ENCODE measurements at regions not wholly inside any gene's neighbourhood (a gene's known extent, or its start where the extent isn't known, plus 50 kb on each side); places are given as distances from the start of the nearest gene placed in this dataset.
"Not testable (repeated sequence)": the region's sequence is repeated elsewhere in the genome, so short reads cannot be mapped to it uniquely, and the experiment has no call there.

DNA sequence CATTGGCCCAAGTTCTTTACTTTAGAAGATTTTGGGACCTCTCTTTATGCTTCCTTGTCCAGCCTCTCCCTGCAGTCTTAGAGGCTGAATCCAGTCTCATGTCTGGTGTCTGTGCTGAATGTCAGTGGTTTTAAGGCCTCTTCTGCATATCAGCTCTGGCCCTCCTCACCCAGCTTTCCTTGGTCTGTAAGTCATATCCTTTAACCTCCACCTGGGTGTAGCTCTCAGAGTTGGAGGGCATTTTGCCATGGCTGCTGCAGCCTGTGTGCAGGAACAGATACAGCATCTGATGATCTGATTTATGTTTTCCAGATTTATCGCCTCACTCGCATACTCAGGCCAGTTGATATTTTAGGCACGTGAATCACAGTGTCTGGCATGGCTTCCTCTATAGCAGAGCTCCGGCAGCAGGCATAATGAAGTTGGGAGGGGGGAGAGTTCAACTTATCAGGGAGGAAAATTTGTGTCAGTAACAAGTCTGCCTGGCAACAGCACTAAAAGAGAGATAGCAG, 335.0 kb downstream of the PCNX1 start:
- no peak for DNase-seq

DNA sequence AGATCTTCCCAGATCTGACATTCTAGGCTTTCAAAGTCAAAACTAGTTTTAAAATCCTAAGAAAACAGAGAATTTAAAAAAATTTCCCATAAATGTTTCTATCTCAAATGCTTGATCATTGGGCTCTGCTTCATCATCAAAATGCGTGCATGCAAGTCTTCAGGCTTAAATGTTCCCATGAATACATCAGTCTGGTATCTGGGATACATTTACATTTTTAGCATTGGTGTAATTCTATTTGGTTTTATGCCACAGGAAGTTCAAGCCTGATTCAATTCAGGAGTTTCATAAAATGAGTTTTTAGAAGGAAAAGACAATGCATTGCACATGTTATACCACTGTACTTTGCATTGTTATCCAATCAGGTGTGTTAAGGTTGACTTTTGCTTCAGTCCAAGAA, 336.4 kb downstream of the PCNX1 start:
- no peak for DNase-seq

DNA sequence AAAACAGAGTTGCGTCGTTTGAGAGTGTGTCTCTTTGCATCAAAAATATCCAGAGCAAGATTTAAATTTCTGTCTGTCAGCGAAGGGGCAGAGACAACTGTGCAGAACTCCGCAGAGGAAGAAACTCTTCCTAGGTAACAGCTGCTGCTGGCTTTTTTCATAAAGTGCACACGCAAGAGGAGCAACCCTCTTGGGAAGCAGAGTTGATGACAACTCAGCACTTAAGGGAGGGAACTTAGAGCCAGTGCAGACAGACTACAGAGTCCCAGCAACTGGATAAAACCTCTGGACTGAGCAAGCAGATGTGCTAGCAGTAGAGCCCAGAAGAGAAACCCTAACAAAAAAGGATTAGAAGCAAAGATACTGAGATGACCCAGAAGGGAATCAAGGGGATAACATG, 337.1 kb downstream of the PCNX1 start:
- DNase-seq, result no peak

DNA sequence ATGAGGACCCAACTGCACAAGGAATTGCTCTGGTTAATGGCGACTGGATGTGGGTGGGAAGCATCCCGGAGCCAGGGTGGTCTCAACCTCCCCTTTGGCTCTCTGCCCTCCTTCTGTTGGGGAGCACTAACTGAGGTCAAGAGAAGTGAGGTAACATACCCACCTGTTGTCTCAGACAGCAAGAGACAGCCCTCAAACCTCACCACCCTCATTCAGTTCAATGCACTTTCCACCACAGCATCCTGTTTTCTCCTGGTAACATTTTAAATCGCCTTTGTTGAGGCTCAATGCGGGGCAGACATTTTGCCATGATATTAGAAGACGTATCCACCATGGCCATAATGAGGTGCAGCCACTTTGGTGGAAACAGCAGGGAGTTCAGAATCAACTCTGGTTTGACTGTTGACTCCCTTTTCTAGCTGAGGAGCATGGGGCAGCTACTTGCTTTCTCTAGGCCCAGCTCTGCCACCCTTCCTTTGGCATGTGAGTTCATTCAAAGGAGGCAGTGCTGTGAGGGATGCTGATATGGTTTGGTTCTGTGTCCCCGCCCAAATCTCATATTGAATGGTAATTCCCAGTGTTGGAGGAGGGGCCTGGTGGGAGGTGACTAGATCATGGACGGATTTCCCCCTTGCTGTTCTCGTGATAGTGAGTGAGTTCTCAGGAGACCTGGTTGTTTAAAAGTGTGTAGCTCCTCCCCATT, 338.6 kb downstream of the PCNX1 start:
- DNase-seq, result no peak

DNA sequence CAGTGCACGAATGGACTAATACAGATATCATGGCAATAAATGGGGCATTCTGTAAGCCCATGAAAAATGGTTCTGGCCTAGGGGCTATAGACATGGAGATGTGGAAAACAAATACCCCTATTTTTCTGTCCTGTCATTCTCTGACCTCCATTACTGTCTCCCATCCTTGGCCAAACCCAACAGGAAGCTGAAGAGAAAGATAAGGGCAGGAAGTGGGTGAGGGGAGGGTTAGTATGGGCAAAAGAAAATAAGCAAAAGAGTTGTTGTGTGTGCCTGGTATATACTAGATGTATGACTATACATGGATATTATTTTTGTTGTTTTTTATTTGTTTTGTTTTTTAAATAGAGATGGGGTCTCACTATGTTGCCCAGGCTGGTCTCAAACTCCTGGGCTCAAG, 339.3 kb downstream of the PCNX1 start:
- DNase-seq, result no peak

DNA sequence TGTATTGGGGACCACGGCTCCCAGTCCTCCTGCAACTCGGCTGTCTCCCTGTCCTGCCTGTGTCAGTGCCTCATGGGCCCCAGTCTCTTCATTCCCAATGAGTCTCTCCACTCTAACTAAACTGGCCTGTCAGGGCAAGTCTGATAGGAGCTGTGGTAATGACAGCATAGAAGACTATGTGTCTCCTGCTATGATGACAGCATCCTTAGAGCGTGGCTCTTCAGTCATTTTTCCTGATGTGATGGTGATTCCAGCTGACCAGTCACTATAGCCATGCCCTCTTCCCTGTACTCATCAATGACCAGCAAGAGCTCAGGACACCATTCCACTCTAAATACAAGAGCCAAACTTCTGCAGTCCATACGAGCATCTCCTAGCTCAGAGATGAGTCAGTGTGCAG, 339.8 kb downstream of the PCNX1 start:
- no peak for DNase-seq

DNA sequence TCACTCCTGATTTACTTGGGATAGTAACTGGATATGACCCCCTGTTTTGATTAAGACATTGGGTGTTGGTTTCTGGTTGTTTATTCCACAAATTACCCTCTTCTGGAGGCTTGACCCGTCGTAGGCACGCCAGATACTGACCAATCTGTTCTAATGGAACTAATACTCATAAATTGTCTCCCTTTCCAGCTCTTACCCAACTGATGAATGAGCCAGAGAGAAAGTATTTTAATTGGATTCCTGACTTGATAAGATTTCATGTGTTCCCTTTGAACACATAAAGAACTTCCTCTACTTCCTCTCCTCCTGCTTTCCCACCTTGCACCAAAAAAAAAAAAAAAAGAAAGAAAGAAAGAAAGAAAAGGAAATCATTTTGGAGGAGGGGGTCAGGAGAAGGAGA, 340.9 kb downstream of the PCNX1 start:
- DNase-seq, result no peak

DNA sequence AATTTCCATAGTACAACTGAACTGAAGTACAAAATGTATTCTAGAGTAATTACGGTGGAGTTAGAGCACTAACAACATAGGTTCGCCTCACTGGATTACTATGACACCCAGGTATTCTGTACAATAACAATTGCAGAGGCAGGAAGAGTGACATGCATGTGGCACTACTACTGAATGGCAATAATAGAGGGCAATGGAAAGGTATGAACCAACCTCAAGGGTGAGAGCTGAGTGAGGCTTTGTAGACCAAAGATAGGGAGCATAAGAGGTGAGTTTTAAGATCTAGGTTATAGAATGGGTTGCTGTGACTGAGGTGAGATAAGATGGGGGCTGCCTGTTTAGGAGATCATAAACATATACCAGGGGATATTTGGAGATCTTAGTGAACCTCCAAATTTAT, 343.1 kb downstream of the PCNX1 start:
- DNase-seq, result no peak

DNA sequence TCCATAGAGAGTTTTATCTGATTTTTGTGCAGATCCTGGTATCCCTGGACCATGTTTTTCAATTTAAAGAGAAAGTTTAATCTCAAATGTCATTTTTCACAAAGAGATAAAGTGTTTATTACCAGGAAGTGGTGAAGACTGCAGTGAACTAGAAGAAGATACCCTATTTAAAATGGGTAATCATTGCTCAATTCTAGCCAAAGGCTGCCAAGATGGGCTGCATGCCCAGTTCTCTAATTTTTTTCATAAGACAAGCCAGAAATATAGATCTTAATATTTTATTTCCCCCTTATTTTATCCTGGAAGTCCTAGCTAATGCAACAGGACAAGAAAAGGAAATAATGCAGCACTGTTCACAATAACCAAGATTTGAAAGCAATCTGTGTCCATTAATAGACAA, 343.5 kb downstream of the PCNX1 start:
- no peak for DNase-seq

DNA sequence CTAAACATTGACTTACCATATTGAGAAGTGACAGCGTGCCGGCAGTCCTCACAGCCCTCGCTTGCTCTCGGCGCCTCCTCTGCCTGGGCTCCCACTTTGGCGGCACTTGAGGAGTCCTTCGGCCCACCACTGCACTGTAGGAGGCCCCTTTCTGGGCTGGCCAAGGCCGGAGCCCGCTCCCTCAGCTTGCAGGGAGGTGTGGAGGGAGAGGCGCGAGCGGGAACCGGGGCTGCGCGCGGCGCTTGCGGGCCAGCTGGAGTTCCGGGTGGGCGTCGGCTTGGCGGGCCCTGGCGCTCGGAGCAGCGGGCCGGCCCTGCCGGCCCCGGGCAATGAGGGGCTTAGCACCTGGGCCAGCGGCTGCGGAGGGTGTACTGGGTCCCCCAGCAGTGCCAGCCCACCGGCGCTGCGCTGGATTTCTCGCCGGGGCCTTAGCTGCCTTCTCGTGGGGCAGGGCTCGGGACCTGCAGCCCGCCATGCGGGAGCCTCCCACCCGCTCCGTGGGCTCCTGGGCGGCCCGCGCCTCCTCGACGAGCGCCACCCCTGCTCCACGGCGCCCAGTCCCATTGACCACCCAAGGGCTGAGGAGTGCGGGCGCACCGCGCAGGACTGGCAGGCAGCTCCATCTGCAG, 346.9 kb downstream of the PCNX1 start:
- not testable (repeated sequence) for DNase-seq

DNA sequence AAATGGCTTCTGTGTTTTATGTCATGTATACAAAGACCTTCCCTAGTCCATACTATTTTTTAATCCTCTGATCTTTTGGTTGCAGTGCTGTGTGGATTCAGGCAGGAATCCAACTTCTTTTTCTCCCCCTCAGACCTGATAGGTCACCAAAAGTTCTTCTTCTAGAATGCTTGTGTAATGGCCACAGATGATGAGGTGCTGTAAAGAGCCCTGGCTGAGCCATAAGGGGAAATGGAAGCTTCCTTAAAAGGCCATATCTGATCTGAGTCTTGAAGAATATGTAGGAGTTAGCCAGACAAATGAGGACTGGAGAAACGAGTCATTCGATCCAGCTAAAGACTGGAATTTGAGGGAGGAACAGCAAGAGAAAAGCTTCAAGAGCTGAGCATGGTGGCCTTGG, 353.9 kb downstream of the PCNX1 start:
- no peak for DNase-seq

DNA sequence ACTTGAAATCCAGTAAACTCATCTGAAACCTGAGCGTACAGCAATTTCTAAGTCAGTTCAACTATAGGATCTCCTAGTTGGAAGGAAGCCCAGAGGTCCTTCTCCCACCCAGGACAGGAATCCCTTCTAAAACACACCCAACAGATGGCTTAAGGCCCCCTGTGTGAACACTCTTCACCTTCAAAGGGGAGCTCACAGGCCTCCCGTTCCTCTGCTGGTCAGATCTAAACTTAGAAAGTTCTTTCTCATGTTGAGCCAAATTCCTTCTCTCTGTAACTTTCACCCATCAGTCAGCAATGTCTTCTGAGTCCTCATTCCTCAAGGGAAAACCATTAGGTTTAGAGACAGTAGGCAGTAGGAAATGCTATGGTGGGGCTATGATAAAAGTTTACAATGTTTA, 355.2 kb downstream of the PCNX1 start:
- DNase-seq, result no peak

DNA sequence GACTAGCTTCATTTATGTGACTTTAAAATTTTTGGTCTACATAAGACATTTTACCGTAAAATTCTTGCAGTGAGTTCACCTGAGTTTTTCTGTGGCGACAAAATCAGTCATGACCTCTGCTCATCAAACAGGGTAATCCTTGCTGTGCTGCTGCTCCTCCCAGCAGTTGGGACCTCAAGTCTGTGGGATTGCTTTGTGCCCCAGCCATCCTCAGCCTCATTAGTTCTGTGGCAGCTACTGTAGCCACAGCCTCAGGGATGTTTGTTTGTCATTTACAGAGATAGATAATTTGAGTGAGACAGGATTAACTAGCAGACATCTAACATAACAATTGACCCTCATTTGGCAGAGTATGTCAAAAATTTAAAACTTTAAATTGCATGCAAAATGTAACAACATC, 357.0 kb downstream of the PCNX1 start:
- DNase-seq, result no peak

DNA sequence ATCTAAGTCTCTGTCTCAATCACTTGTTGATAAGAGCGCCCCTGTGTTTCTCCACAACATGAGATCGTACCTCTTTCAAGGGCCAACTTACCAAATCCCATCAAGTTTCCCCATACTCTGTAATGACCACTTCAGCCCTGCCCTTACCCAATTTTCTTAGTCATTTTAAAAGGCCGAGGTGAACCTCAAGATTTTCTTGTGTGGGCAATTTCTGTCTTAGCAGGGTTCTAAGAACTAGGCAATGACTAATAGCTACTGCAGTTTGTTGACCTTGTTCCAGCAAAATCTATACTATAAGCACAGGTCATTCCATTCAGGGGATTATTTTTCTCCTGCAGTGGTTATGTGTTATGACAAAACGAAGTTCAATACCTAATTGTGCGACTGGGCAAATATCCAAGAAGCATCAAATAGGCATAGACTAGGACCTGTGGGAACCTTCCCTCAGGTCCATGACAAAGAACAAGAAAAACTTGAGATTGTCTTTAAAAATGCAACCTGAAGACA, 359.8 kb downstream of the PCNX1 start:
- DNase-seq, result no peak

DNA sequence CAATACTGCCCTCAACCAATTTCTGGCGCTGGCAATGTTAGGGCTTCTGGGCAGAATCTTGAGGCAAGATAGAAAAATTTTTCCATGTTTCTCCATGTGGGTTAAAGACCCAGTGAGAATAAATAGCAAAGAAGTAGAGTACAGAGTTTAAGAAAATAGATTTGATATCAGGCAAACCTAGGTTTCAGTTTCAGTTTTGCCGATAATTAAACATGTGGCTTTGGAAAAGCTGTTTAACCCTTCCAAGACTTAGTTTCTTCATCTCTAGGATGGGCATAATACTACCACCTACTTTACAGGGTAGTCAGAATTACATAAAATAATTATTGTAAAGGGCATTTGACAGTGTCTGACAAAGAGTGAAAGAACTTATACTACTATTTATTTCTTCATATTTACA, 360.4 kb downstream of the PCNX1 start:
- no peak for DNase-seq

DNA sequence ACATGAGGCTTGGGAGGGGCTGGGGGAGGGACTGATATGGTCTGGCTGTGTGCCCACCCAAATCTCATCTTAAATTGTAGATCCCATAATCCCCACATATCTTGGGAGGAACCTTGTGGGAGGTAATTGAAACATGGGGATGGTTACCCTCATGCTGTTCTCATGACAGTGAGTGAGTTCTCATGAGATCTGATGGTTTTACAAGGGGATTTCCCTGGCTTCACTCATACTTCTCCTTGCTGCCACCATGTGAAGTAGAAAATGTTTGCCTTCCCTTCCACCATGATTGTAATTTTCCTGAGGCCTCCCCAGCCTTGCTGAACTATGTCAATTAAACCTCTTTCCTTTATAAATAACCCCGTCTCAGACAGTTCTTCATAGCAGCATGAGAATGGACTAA, 362.9 kb downstream of the PCNX1 start:
- DNase-seq, result no peak

DNA sequence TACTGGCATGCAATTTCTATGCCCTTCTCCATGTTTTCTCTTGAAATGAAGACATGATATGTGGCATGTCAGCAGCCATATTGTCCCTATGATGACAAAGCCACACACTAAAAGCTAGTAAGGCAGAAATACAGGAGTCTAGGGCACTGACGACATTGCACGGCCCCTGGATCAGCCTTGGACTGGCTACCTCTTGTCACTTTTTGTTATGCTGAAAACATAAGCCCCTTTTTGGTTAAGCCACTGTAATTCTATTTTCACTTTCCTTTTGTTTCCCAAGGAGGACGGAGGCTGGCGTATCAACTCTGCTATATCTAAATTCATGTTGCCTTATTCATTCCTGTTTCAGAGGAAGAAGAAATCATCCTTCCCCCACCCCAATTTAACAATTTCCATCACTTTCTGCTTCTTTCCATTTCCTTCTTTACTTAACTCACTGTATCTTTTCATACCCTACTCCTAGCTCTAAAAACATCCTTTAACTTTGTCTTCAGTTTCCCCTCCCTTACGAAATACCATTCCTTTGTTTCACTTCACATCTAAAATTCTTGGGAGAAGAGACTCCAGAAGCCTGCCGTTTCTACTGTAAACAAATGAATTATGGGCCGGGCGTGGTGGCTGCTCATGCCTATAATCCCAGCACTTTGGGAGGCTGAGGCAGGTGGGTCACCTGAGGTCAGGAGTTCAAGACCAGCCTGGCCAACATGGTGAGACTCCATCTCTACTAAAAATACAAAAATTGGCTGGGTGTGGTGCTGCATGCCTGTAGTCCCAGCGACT, 364.1 kb downstream of the PCNX1 start:
- DNase-seq, result no peak

DNA sequence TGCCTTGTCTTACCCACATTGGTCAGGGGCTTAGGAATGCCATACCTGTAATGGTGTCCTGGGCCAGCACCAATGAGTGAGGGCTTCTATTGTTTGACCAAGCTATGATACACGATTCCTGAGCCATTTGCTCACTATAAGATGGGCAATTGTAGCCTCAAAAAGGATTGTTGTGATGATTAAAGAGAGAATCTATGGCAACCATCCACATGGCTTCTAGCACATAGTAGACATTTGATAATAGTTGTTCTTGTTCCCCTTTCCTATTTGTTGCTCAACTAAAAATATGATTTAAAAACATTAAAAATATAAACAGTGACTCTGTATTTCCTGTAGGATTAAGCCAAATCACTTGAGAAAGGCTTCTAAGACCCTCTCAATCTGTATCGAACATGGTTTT, 366.1 kb downstream of the PCNX1 start:
- DNase-seq, result no peak

DNA sequence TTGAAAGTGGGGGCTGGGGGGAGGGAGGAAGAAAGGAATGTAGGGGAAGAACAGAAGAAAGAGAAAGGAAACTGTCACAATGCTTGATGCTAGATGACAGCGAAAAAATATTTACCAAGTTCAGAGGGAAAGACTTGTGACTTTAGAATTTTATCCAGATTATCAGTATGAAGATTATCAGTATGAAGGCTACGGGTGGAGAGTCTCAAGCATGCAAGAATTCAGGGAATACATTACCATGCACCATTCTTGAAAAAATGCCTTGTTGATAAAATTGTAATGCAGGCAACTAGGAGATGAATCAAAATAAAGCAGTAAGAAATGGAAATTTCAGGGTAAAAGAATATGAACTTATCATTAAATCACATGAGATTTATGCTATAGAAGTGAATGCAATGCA, 376.8 kb downstream of the PCNX1 start:
- DNase-seq, result no peak

DNA sequence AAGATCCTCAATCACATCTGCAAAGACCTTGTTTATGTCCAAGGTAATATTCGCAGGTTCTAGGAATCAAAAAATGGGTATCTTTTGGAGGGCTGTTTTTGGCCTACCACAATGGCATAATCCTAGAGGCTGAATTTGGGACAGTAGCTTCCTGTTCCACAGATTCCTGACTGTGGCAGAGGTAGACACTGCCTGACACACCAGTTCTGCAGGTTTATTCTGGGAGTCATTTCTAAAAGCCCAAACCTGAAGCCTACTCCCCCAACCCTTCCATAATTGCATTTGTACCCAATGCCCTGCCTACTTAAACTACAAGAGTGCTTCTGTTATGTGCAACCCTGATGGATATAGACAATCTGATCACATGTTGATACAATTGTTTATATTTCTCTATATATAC, 378.9 kb downstream of the PCNX1 start:
- no peak for DNase-seq

DNA sequence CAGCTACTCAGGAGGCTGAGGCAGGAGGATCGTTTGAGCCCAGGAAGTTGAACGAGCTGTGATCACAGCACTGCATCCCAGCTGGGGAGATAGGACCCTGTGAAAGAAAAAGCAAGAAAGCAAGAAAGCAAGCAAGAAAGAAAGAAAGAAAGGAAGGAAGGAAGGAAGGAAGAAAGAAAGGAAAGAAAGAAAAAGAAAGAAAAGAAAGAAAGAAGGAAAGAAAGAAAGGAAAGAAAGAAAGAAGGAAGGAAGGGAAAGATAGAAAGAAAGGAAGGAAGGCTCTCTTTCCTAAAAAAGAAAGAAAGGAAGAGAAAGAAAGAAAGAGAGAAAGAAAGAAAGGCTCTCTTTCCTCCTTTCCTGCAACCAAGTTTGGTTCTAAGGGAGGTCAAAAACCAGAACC, 380.3 kb downstream of the PCNX1 start:
- no peak for DNase-seq

DNA sequence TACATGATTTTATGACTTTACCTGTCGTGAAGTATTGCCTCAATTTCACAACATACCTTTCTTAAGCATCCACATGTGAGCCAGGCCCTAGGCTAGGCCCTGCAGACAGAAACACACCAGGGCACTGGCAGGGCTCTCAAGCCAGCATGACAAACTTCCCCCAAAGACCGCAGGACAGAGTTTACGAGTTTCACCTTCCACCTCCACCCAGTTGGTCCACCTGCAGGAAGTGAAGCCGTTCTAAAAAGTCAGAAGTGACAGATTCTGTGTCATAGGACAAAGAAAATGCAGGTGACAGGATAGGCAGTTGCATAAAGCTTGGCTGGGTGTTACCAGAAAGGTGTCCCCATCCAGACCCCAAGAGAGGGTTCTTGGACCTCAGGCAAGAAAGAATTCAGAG, 382.3 kb downstream of the PCNX1 start:
- no peak for DNase-seq

DNA sequence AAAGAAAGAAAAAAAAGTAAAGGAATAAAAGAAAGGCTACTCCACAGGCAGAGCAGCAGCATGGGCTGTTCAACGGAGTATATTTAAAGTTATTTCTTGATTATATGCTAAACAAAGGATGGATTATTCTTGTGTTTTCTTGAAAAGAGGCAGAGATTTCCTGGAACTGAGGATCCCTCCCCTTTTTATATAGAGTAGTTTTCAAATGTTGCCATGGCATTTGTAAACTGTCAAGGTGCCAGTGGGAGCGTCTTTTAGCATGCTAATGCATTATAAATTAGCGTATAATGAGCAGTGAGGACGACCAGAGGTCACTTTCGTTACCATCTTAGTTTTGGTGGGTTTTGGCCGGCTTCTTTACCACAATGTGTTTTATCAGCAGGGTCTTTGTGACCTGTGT, 383.0 kb downstream of the PCNX1 start:
- DNase-seq, result no peak

DNA sequence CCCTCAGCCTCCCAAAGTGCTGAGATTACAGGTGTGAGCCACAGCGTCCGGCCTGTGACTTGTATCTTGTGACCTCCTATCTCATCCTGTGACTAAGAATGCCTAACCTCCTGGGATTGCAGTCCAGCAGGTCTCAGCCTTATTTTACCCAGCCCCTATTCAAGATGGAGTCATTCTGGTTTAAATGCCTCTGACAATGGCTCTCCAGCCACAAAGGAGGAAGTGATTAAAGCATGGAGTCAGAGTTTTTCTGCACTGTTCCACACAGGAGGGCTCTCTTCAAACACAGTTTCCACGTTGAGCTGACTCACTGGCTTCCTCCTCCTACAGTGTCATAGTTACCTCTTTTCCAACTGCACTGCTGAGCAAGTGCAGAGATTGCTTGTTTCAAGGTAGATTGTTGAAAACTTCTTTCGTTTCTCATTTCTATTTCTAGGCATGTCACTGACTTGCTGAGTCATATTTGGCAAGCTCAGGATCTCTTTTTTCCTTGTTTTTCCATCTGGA, 383.8 kb downstream of the PCNX1 start:
- peak; percentile 24 for DNase-seq
